HL-60 (cell line): ENCODE measurements at regions not wholly inside any gene's neighbourhood (a gene's known extent, or its start where the extent isn't known, plus 50 kb on each side); places are given as distances from the start of the nearest gene placed in this dataset.
"Not testable (repeated sequence)": the region's sequence is repeated elsewhere in the genome, so short reads cannot be mapped to it uniquely, and the experiment has no call there.

Experiments used
- DNase-seq, 2 experiments: peaks; one replicate each; pipeline ENCODE4 v3.0.0-alpha.2; 2010 to 2020; ENCODE audit warnings: low read depth in 1 of 2, low spot score in 1 of 2
- H3K27ac ChIP-seq: fragments of 250-450 bp; sonication (Bioruptor Pico); replicated peaks from 2 replicates; pipeline ENCODE4 v1.5.1; 2020; ENCODE audit warnings: mild to moderate bottlenecking, moderate library complexity
- H3K27me3 ChIP-seq: fragments of 250-450 bp; sonication (Bioruptor Pico); 2 replicates; pipeline ENCODE4 v1.5.1; 2021; ENCODE audit warnings: mild to moderate bottlenecking, moderate library complexity; ENCODE audit not compliant: insufficient read depth, poor library complexity, severe bottlenecking
- H3K4me3 ChIP-seq: replicated peaks from 2 replicates; pipeline ENCODE4 v1.5.1; 2011; ENCODE audit warnings: mild to moderate bottlenecking, control low read depth, low read length; ENCODE audit not compliant: insufficient read depth
- GABPA ChIP-seq: IDR thresholded peaks from 2 replicates; pipeline ENCODE4 v1.6.1; 2012; ENCODE audit warnings: low read depth
- POLR2AphosphoS5 ChIP-seq: IDR thresholded peaks from 2 replicates; pipeline ENCODE4 v1.6.1; 2012; ENCODE audit warnings: low read depth
- SPI1 ChIP-seq: IDR thresholded peaks from 2 replicates; pipeline ENCODE4 v1.6.1; 2012; ENCODE audit warnings: low read depth, mild to moderate bottlenecking, borderline replicate concordance
- TF ChIP-seq, protein P1 (sequence below): IDR thresholded peaks from 2 replicates; pipeline ENCODE4 v1.6.1; 2012; ENCODE audit warnings: low read depth; ENCODE audit not compliant: insufficient replicate concordance
- TF ChIP-seq, protein P2 (sequence below): IDR thresholded peaks from one replicate; pipeline ENCODE4 v1.5.1; 2011; ENCODE audit warnings: low read length, control low read depth, inconsistent platforms; ENCODE audit not compliant: insufficient read depth

DNA sequence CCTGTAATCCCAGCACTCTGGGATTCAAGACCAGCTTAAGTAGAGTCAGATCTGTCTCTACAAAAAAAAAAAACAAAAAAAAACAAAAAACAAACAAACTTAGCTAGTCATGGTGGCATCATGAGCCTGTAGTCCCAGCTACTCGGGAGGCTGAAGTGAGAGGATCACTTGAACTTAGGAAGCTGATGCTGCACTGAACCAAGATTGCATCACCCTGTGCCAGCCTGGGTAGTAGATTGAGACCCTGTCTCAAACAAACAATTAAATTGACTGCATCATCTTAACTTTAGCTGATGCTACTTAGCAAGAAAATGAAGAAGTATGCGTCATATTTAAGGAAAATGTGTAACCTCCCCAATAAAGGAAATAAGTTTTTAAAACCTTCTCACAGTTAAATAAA is 136.6 kb upstream of the ATXN7L3B start:
- Histone ChIP-seq H3K27ac (no peak overlapping the region), H3K27me3 (no peaks in the 10 kb centered on the region), H3K4me3 (no peak overlapping the region)
- TF ChIP-seq, protein P1, sequence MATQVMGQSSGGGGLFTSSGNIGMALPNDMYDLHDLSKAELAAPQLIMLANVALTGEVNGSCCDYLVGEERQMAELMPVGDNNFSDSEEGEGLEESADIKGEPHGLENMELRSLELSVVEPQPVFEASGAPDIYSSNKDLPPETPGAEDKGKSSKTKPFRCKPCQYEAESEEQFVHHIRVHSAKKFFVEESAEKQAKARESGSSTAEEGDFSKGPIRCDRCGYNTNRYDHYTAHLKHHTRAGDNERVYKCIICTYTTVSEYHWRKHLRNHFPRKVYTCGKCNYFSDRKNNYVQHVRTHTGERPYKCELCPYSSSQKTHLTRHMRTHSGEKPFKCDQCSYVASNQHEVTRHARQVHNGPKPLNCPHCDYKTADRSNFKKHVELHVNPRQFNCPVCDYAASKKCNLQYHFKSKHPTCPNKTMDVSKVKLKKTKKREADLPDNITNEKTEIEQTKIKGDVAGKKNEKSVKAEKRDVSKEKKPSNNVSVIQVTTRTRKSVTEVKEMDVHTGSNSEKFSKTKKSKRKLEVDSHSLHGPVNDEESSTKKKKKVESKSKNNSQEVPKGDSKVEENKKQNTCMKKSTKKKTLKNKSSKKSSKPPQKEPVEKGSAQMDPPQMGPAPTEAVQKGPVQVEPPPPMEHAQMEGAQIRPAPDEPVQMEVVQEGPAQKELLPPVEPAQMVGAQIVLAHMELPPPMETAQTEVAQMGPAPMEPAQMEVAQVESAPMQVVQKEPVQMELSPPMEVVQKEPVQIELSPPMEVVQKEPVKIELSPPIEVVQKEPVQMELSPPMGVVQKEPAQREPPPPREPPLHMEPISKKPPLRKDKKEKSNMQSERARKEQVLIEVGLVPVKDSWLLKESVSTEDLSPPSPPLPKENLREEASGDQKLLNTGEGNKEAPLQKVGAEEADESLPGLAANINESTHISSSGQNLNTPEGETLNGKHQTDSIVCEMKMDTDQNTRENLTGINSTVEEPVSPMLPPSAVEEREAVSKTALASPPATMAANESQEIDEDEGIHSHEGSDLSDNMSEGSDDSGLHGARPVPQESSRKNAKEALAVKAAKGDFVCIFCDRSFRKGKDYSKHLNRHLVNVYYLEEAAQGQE, result no peak
- TF ChIP-seq GABPA (no peak), POLR2AphosphoS5 (no peak), SPI1 (no peak)
- TF ChIP-seq, protein P2, sequence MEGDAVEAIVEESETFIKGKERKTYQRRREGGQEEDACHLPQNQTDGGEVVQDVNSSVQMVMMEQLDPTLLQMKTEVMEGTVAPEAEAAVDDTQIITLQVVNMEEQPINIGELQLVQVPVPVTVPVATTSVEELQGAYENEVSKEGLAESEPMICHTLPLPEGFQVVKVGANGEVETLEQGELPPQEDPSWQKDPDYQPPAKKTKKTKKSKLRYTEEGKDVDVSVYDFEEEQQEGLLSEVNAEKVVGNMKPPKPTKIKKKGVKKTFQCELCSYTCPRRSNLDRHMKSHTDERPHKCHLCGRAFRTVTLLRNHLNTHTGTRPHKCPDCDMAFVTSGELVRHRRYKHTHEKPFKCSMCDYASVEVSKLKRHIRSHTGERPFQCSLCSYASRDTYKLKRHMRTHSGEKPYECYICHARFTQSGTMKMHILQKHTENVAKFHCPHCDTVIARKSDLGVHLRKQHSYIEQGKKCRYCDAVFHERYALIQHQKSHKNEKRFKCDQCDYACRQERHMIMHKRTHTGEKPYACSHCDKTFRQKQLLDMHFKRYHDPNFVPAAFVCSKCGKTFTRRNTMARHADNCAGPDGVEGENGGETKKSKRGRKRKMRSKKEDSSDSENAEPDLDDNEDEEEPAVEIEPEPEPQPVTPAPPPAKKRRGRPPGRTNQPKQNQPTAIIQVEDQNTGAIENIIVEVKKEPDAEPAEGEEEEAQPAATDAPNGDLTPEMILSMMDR, result no peak
- DNase-seq, result no peak

DNA sequence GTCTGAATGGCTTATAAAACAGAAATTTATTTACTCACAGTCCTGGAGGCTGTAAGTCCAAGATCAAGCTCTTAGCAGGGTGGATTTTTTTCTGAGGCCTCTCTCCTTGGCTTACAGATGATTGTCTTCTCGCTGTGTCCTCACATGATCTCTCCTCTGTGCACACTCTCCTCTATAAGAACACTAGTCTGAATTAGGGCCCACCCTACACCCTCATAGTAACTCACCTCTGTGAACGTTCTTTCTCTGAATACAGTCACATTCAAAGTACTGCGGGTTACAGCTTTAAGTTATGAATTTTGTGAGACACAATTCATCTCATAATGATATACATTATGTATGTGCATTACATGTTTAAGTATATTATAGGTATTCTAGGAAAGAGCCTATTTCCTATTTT is 135.7 kb upstream of the ATXN7L3B start:
- TF ChIP-seq, protein P1, result no peak
- TF ChIP-seq SPI1 (no peak), POLR2AphosphoS5 (no peak), GABPA (no peak)
- TF ChIP-seq, protein P2, result no peak
- H3K4me3 ChIP-seq, result no peak overlapping the region
- DNase-seq, result no peak
- no peak overlapping the region for H3K27ac ChIP-seq
- H3K27me3 ChIP-seq, result no peaks in the 10 kb centered on the region

DNA sequence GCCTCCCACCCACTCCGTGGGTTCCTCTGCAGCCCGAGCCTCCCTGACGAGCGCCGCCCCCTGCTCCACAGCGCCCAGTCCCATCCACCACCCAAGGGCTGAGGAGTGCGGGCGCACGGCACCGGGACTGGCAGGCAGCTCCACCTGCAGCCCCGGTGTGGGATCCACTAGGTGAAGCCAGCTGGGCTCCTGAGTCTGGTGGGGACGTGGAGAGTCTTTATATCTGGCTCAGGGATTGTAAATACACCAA is 134.5 kb upstream of the ATXN7L3B start:
- H3K27me3 ChIP-seq, H3K4me3 ChIP-seq, H3K27ac ChIP-seq, DNase-seq: not testable (repeated sequence)

DNA sequence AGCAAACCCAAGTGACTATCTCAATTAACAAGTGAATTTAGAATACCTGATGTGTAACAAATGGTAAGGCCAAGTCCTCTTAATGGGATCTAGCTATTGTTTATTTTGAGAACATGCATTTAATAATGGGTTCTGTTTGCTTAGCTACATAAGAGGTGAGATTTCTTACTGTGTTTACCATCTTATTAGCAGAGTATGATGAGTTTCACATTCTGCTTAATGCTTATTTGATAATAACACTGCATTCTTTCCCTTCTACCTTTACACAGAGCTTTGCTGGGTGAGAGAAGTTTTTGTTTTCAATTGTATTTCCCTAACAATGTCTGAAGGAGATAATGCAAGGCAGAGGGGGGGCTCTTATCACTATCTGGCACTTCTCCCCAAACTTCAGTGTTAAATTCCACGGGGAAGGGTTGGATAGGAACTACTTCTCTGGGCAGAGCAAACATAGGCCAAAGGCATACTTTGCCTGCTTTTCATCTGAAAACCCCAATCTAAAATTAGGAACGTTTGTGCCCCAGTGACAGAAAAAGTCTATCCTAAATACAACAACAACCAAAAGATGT is 129.0 kb upstream of the ATXN7L3B start:
- DNase-seq, result no peak
- H3K4me3 ChIP-seq, result no peak overlapping the region
- H3K27me3 ChIP-seq, result no peaks in the 10 kb centered on the region
- no peak overlapping the region for H3K27ac ChIP-seq
- no peak for TF ChIP-seq SPI1
- TF ChIP-seq, protein P2, result no peak
- TF ChIP-seq, protein P1, result no peak
- TF ChIP-seq GABPA, result no peak
- TF ChIP-seq POLR2AphosphoS5, result no peak
